HG02870 (cell line): ENCODE measurements at regions not wholly inside any gene's neighbourhood (a gene's known extent, or its start where the extent isn't known, plus 50 kb on each side); places are given as distances from the start of the nearest gene placed in this dataset.

ENCODE experiments used
- ATAC-seq: cut with Tn5 transposase; IDR thresholded peaks from one replicate; pipeline ENCODE4 v1.9.1; 2021; ENCODE audit warnings: mild to moderate bottlenecking, moderate library complexity; ENCODE audit not compliant: unreplicated experiment

- no peak for ATAC-seq
These were observed 645.6 kb downstream of the RNF144B start for GRCh38 chr6:19032591-19033295.

- ATAC-seq, result no peak
These were observed 646.5 kb downstream of the RNF144B start for GRCh38 chr6:19033683-19034082.

GRCh38 chr6:19034986-19035385 is 647.8 kb downstream of the RNF144B start:
- ATAC-seq, result no peak

- no peak for ATAC-seq
These were observed 648.5 kb downstream of the RNF144B start for GRCh38 chr6:19035461-19036195.

GRCh38 chr6:19036196-19036555 is 649.0 kb downstream of the RNF144B start:
- no peak for ATAC-seq

GRCh38 chr6:19037607-19038006 is 650.5 kb downstream of the RNF144B start:
- no peak for ATAC-seq

GRCh38 chr6:19039287-19039686 is 652.1 kb downstream of the RNF144B start:
- ATAC-seq, result no peak

GRCh38 chr6:19041906-19042305 is 654.8 kb downstream of the RNF144B start:
- no peak for ATAC-seq

GRCh38 chr6:19042420-19042819 is 655.3 kb downstream of the RNF144B start:
- no peak for ATAC-seq

- ATAC-seq, result no peak
These were observed 663.6 kb downstream of the RNF144B start for GRCh38 chr6:19050765-19051164.

- ATAC-seq, result no peak
These were observed 665.1 kb downstream of the RNF144B start for GRCh38 chr6:19052219-19052618.

GRCh38 chr6:19059102-19059501 is 672.0 kb downstream of the RNF144B start:
- no peak for ATAC-seq

GRCh38 chr6:19067165-19067564 is 680.0 kb downstream of the RNF144B start:
- no peak for ATAC-seq

- no peak for ATAC-seq
These were observed 683.4 kb downstream of the RNF144B start for GRCh38 chr6:19070520-19070919.

GRCh38 chr6:19083801-19084200 is 696.7 kb downstream of the RNF144B start:
- no peak for ATAC-seq

GRCh38 chr6:19086480-19086879 is 699.3 kb downstream of the RNF144B start:
- ATAC-seq, result no peak

- no peak for ATAC-seq
These were observed 700.1 kb downstream of the RNF144B start for GRCh38 chr6:19087296-19087695.

GRCh38 chr6:19087897-19088296 is 700.7 kb downstream of the RNF144B start:
- no peak for ATAC-seq

- no peak for ATAC-seq
These were observed 713.6 kb downstream of the RNF144B start for GRCh38 chr6:19100752-19101151.

- ATAC-seq, result no peak
These were observed 715.8 kb downstream of the RNF144B start for GRCh38 chr6:19102936-19103335.

GRCh38 chr6:19107468-19107867 is 720.3 kb downstream of the RNF144B start:
- no peak for ATAC-seq

GRCh38 chr6:19121521-19121920 is 715.6 kb upstream of the ID4 start:
- ATAC-seq, result no peak

- ATAC-seq, result no peak
These were observed 710.1 kb upstream of the ID4 start for GRCh38 chr6:19127081-19127480.
